MM.1S (cell line): ENCODE measurements at regions not wholly inside any gene's neighbourhood (a gene's known extent, or its start where the extent isn't known, plus 50 kb on each side); places are given as distances from the start of the nearest gene placed in this dataset.

Experiments
- EZH2 ChIP-seq: fragments of 300-600 bp; sonication (generic); optimal IDR thresholded peaks from 2 replicates; pipeline ENCODE3; 2017; ENCODE audit warnings: low read depth, mild to moderate bottlenecking, antibody characterized with exemption, low read length, mixed read lengths
- EZH2phosphoT487 ChIP-seq: fragments of 300-600 bp; sonication (generic); IDR thresholded peaks from 2 replicates; pipeline ENCODE4 v1.6.1; 2018; ENCODE audit warnings: antibody characterized with exemption, low read length
- TF ChIP-seq, protein P1 (sequence below): fragments of 300-600 bp; sonication (generic); IDR thresholded peaks from 2 replicates; pipeline ENCODE4 v1.5.1; 2016; ENCODE audit warnings: antibody characterized with exemption, low read length, mixed read lengths

- TF ChIP-seq, protein P1, sequence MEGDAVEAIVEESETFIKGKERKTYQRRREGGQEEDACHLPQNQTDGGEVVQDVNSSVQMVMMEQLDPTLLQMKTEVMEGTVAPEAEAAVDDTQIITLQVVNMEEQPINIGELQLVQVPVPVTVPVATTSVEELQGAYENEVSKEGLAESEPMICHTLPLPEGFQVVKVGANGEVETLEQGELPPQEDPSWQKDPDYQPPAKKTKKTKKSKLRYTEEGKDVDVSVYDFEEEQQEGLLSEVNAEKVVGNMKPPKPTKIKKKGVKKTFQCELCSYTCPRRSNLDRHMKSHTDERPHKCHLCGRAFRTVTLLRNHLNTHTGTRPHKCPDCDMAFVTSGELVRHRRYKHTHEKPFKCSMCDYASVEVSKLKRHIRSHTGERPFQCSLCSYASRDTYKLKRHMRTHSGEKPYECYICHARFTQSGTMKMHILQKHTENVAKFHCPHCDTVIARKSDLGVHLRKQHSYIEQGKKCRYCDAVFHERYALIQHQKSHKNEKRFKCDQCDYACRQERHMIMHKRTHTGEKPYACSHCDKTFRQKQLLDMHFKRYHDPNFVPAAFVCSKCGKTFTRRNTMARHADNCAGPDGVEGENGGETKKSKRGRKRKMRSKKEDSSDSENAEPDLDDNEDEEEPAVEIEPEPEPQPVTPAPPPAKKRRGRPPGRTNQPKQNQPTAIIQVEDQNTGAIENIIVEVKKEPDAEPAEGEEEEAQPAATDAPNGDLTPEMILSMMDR = no peak
- TF ChIP-seq EZH2 = no peak
- TF ChIP-seq EZH2phosphoT487 = no peak
Observed at GRCh38 chr15:58378241-58379085, 53.3 kb upstream of the LIPC start.
